Osteoblast (primary cell): ENCODE measurements at regions not wholly inside any gene's neighbourhood (a gene's known extent, or its start where the extent isn't known, plus 50 kb on each side); places are given as distances from the start of the nearest gene placed in this dataset.

Experiments used
- DNase-seq: peaks from one replicate; pipeline ENCODE4 v3.0.0; 2011; ENCODE audit warnings: low spot score, mixed read lengths; ENCODE audit not compliant: insufficient read length; ENCODE audit errors: missing footprints
- H2AFZ ChIP-seq: 2 replicates; pipeline ENCODE4 v1.6.0; 2011; ENCODE audit warnings: mild to moderate bottlenecking, low read length
- H3K27ac ChIP-seq: 2 replicates; pipeline ENCODE4 v1.5.1; 2011; ENCODE audit warnings: mild to moderate bottlenecking, low read depth, low read length, moderate library complexity
- H3K27me3 ChIP-seq: 2 replicates; pipeline ENCODE4 v1.6.0; 2012; ENCODE audit warnings: mild to moderate bottlenecking, control low read depth, inconsistent platforms, low read length, moderate library complexity; ENCODE audit not compliant: insufficient read depth
- H3K36me3 ChIP-seq: 2 replicates; pipeline ENCODE4 v1.5.1; 2011; ENCODE audit warnings: mild to moderate bottlenecking, low read length, control low read depth, moderate library complexity; ENCODE audit not compliant: insufficient read depth
- H3K4me1 ChIP-seq: 2 replicates; pipeline ENCODE4 v1.5.1; 2011; ENCODE audit warnings: mild to moderate bottlenecking, low read length, control low read depth, moderate library complexity; ENCODE audit not compliant: insufficient read depth
- H3K4me2 ChIP-seq: 2 replicates; pipeline ENCODE4 v1.6.0; 2011; ENCODE audit warnings: mild to moderate bottlenecking, low read length; ENCODE audit not compliant: insufficient read depth
- H3K4me3 ChIP-seq: fragments of 200-600 bp; sonication (generic); 3 replicates; pipeline ENCODE4 v1.5.1; 2012; ENCODE audit warnings: mild to moderate bottlenecking, low read length, inconsistent platforms; ENCODE audit not compliant: insufficient read depth
- H3K79me2 ChIP-seq: 2 replicates; pipeline ENCODE4 v1.6.0; 2012; ENCODE audit warnings: mild to moderate bottlenecking, low read length, control low read depth, inconsistent platforms; ENCODE audit not compliant: insufficient read depth
- H3K9me3 ChIP-seq: 2 replicates; pipeline ENCODE4 v1.5.1; 2011; ENCODE audit warnings: low read depth, low read length, control low read depth
- H4K20me1 ChIP-seq: 2 replicates; pipeline ENCODE4 v1.6.0; 2012; ENCODE audit warnings: mild to moderate bottlenecking, low read length, control low read depth; ENCODE audit not compliant: insufficient read depth
- TF ChIP-seq, protein P1 (sequence below): IDR thresholded peaks from 2 replicates; pipeline ENCODE4 v1.5.1; 2011; ENCODE audit warnings: mild to moderate bottlenecking, low read depth, low read length, moderate library complexity; ENCODE audit errors: extremely low read depth

DNA sequence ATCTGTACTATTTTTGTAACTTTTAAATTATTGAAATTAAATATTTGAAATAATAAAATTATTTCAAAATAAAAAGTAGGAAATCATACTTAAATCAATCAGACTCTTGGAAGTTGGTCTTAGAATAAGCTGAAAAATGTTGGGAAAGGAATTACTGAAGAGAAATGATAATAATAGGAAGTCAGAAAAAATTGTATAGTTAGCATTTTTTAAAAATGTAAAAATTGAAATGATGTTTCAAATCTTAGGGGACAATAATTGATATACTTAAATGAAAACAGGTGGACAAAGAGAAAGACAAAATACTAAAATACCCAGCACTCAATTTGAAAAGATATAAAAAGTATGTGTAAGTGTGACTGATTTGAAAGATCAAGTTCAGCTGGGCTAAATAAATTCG lies 186.1 kb downstream of the BMP2 start:
- H2AFZ ChIP-seq: no peak overlapping the region
- TF ChIP-seq, protein P1, sequence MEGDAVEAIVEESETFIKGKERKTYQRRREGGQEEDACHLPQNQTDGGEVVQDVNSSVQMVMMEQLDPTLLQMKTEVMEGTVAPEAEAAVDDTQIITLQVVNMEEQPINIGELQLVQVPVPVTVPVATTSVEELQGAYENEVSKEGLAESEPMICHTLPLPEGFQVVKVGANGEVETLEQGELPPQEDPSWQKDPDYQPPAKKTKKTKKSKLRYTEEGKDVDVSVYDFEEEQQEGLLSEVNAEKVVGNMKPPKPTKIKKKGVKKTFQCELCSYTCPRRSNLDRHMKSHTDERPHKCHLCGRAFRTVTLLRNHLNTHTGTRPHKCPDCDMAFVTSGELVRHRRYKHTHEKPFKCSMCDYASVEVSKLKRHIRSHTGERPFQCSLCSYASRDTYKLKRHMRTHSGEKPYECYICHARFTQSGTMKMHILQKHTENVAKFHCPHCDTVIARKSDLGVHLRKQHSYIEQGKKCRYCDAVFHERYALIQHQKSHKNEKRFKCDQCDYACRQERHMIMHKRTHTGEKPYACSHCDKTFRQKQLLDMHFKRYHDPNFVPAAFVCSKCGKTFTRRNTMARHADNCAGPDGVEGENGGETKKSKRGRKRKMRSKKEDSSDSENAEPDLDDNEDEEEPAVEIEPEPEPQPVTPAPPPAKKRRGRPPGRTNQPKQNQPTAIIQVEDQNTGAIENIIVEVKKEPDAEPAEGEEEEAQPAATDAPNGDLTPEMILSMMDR: no peak
- H3K79me2 ChIP-seq: no peaks in the 10 kb centered on the region
- H3K4me2 ChIP-seq: no peak overlapping the region
- no peak overlapping the region for H3K4me3 ChIP-seq
- no peak for DNase-seq
- H3K27ac ChIP-seq: no peak overlapping the region
- H4K20me1 ChIP-seq: no peaks in the 10 kb centered on the region
- no peaks in the 10 kb centered on the region for H3K27me3 ChIP-seq
- H3K9me3 ChIP-seq: no peaks in the 10 kb centered on the region
- no peaks in the 10 kb centered on the region for H3K36me3 ChIP-seq
- H3K4me1 ChIP-seq: no peaks in the 10 kb centered on the region

DNA sequence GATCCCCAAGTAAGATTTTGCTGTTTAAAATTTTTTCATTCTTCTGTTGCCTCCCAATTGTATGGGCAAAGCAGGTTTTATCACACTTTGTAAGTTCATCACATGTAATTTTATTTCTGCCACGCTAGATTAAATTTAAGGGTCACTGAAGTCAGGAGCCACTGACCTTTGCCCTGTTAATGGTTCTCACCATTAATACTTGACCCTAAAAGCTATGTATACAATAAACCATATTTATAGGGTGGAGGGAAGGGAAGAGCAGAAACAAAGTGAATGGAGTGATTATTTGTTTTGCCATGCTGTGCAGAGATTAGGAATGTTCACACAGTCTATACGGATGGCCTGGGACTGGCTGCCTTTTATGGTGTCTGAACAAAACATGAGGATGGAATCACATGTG lies 186.7 kb downstream of the BMP2 start:
- no peaks in the 10 kb centered on the region for H4K20me1 ChIP-seq
- H2AFZ ChIP-seq: no peak overlapping the region
- no peak for DNase-seq
- H3K9me3 ChIP-seq: no peaks in the 10 kb centered on the region
- H3K4me2 ChIP-seq: no peak overlapping the region
- no peaks in the 10 kb centered on the region for H3K79me2 ChIP-seq
- H3K4me1 ChIP-seq: no peaks in the 10 kb centered on the region
- TF ChIP-seq, protein P1: no peak
- H3K36me3 ChIP-seq: no peaks in the 10 kb centered on the region
- no peak overlapping the region for H3K4me3 ChIP-seq
- H3K27me3 ChIP-seq: no peaks in the 10 kb centered on the region
- no peak overlapping the region for H3K27ac ChIP-seq

DNA sequence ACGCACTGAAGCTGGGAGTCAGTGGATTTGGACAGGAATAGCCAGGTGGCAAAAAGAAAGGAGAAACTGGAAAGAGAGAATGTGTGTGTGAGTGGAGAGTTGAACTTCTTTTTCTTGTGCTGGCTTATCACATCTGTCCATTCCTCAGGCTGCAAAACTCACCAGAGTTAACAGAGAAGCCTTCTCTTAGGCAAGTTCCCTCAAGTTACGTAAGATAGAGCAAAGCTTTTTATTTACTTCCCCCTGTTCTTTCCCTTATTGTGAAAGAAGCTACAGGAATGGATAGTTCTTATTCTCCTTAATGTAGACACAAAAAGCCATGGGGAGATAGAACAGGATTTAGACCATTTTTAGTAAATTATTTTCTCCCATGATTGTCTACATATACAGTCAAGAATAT lies 188.6 kb downstream of the BMP2 start:
- Histone ChIP-seq H3K27ac (no peak overlapping the region), H3K79me2 (no peaks in the 10 kb centered on the region), H3K4me3 (no peak overlapping the region), H3K36me3 (no peaks in the 10 kb centered on the region), H3K4me1 (no peaks in the 10 kb centered on the region), H2AFZ (no peak overlapping the region), H4K20me1 (no peaks in the 10 kb centered on the region), H3K9me3 (no peaks in the 10 kb centered on the region), H3K27me3 (no peaks in the 10 kb centered on the region), H3K4me2 (no peak overlapping the region)
- TF ChIP-seq, protein P1: no peak
- DNase-seq: no peak

DNA sequence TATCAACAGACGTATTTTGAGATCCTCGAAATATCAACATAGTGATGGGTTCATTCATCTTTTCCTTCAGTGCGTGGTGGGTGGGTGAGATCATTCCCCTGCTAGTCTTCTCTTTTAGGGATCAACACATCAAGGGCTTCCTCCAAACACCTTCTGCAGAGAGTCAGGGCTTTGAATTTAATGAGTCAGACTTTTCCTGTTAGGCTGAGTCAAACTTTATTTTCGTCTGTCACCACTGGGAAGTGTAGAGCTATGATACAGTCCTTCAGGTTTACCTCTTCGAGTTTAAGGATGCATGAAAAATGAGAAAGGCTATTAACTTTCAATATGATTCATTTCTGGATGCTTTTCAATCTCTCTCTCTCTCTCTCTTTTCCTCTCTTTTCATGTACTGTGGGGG lies 189.1 kb downstream of the BMP2 start:
- Histone ChIP-seq H4K20me1 (no peaks in the 10 kb centered on the region), H3K4me1 (no peaks in the 10 kb centered on the region), H3K27ac (no peak overlapping the region), H3K27me3 (no peaks in the 10 kb centered on the region), H3K4me2 (no peak overlapping the region), H3K79me2 (no peaks in the 10 kb centered on the region), H3K36me3 (no peaks in the 10 kb centered on the region), H3K9me3 (no peaks in the 10 kb centered on the region), H3K4me3 (no peak overlapping the region), H2AFZ (no peak overlapping the region)
- DNase-seq: no peak
- TF ChIP-seq, protein P1: no peak
